22Rv1 (cell line): ENCODE measurements at regions not wholly inside any gene's neighbourhood (a gene's known extent, or its start where the extent isn't known, plus 50 kb on each side); places are given as distances from the start of the nearest gene placed in this dataset.

ENCODE experiments used
- H3K27ac ChIP-seq: fragments of 450-650 bp; 2 replicates; pipeline ENCODE4 v1.5.1; 2017
- CTCF ChIP-seq: fragments of 450-650 bp; IDR thresholded peaks from 2 replicates; pipeline ENCODE4 v1.5.1; 2017; ENCODE audit warnings: mild to moderate bottlenecking
- ZFX ChIP-seq: fragments of 450-650 bp; IDR thresholded peaks from 2 replicates; pipeline ENCODE4 v1.6.1; 2017; ENCODE audit warnings: antibody characterized with exemption, borderline replicate concordance

GRCh38 chr1:214977700-214978374 is 104.7 kb upstream of the KCNK2 start:
- TF ChIP-seq ZFX (no peak), CTCF (no peak)
- H3K27ac ChIP-seq, result no peak overlapping the region

GRCh38 chr1:214979191-214979590 is 103.3 kb upstream of the KCNK2 start:
- H3K27ac ChIP-seq, result no peak overlapping the region
- TF ChIP-seq CTCF (no peak), ZFX (no peak)

- H3K27ac ChIP-seq, result no peak overlapping the region
- TF ChIP-seq CTCF, result no peak
These were observed 101.6 kb upstream of the KCNK2 start for GRCh38 chr1:214980921-214981320.

- TF ChIP-seq CTCF (no peak), ZFX (no peak)
- no peak overlapping the region for H3K27ac ChIP-seq
These were observed 99.2 kb upstream of the KCNK2 start for GRCh38 chr1:214983126-214983869.

GRCh38 chr1:214989341-214989740 is 93.2 kb upstream of the KCNK2 start:
- H3K27ac ChIP-seq, result no peak overlapping the region
- TF ChIP-seq ZFX (no peak), CTCF (no peak)

GRCh38 chr1:214990619-214991018 is 91.9 kb upstream of the KCNK2 start:
- H3K27ac ChIP-seq, result no peak overlapping the region

More at GRCh38 chr1:214990619-214991018, 91.9 kb upstream of the KCNK2 start:
- TF ChIP-seq ZFX (no peak), CTCF (no peak)
